CD4-positive, alpha-beta T cell (primary cell): ENCODE measurements at regions not wholly inside any gene's neighbourhood (a gene's known extent, or its start where the extent isn't known, plus 50 kb on each side); places are given as distances from the start of the nearest gene placed in this dataset.

Experiments
- ATAC-seq: fragments of 200-7000 bp; cut with Tn5 transposase; one replicate; pipeline ENCODE4 v1.10.0; 2022; ENCODE audit warnings: mild to moderate bottlenecking; ENCODE audit not compliant: poor library complexity
- CTCF ChIA-PET: fragments of 350-600 bp; sonication (Branson Sonifier 250); formaldehyde crosslinking; loops from one replicate; lab custom pipeline; 2021; ENCODE audit warnings: antibody characterized with exemption, inconsistent platforms; lab: Charles Lee
- POLR2A ChIA-PET: fragments of 350-600 bp; sonication (Branson Sonifier 250); formaldehyde crosslinking; loops from one replicate; lab custom pipeline; 2021; ENCODE audit warnings: antibody characterized with exemption, inconsistent platforms; lab: Charles Lee
- DNase-seq, 14 experiments: peaks; one replicate each; pipeline ENCODE4 v3.0.0-alpha.2; 2013 to 2020; ENCODE audit warnings: mixed read lengths in 2 of 14
- H3K27ac ChIP-seq, 2 donors: one replicate each; pipeline versions ENCODE4 v1.5.1 to v1.7.0; 2013; ENCODE audit warnings: low read length in 2 of 2, low read depth in 1 of 2, mild to moderate bottlenecking in 1 of 2
- H3K27me3 ChIP-seq, 2 experiments: 1 replicate in 1 of 2; 2 replicates in 1 of 2; pipeline versions ENCODE4 v1.6.1 to v1.7.0; 2013; ENCODE audit warnings: low read length in 2 of 2, control low read depth in 1 of 2, mild to moderate bottlenecking in 1 of 2, moderate library complexity in 1 of 2; ENCODE audit not compliant: insufficient read depth in 2 of 2, control insufficient read depth in 1 of 2
- H3K36me3 ChIP-seq: one replicate; pipeline ENCODE4 v1.6.1; 2013; ENCODE audit warnings: low read length, control low read depth; ENCODE audit not compliant: insufficient read depth
- H3K4me1 ChIP-seq: one replicate; pipeline ENCODE4 v1.6.1; 2013; ENCODE audit warnings: low read length, control low read depth; ENCODE audit not compliant: insufficient read depth
- H3K4me3 ChIP-seq: one replicate; pipeline ENCODE4 v1.5.1; 2013; ENCODE audit warnings: mild to moderate bottlenecking, low read length, moderate library complexity
- H3K9me3 ChIP-seq, 2 experiments: 1 replicate in 1 of 2; 2 replicates in 1 of 2; pipeline versions ENCODE4 v1.6.1 to v1.7.0; 2013; ENCODE audit warnings: low read length in 2 of 2, mild to moderate bottlenecking in 2 of 2, control low read depth in 1 of 2, moderate library complexity in 1 of 2; ENCODE audit not compliant: control insufficient read depth in 1 of 2, insufficient read depth in 1 of 2
- H3K27ac Mint-ChIP-seq: one replicate; pipeline ENCODE4 v1.8.0; 2020; ENCODE audit warnings: mixed read lengths
- H3K27me3 Mint-ChIP-seq: one replicate; pipeline ENCODE4 v1.8.0; 2021; ENCODE audit warnings: mixed read lengths
- H3K36me3 Mint-ChIP-seq: one replicate; pipeline ENCODE4 v1.8.0; 2021; ENCODE audit warnings: low read depth, mixed read lengths
- H3K4me1 Mint-ChIP-seq: one replicate; pipeline ENCODE4 v1.8.0; 2021; ENCODE audit warnings: low read depth, mixed read lengths
- H3K4me3 Mint-ChIP-seq: one replicate; pipeline ENCODE4 v1.8.0; 2020; ENCODE audit warnings: mild to moderate bottlenecking, mixed read lengths
- H3K9me3 Mint-ChIP-seq: one replicate; pipeline ENCODE4 v1.8.0; 2020; ENCODE audit warnings: mixed read lengths
- CTCF ChIP-seq: fragments of 200-600 bp; IDR thresholded peaks from one replicate; pipeline ENCODE4 v1.8.0; 2022; ENCODE audit warnings: antibody characterized with exemption, mild to moderate bottlenecking
- intact Hi-C, 2 experiments: fragments of 100-400 bp; cut with DNase I in 1 of 2; cut with micrococcal nuclease in 1 of 2; formaldehyde crosslinking; loops; one replicate each; pipeline versions ENCODE4 v1.15.1 to v1.9.0; 2023 to 2025; cut with DNase I, micrococcal nuclease

- Histone ChIP-seq H3K27ac (peak overlapping the region in 1 of 2 donors; percentile 55), H3K4me1 (peaks cover 69% of the 10 kb centered on the region), H3K9me3 (no peaks in the 10 kb centered on the region), H3K27me3 (no peaks in the 10 kb centered on the region), H3K36me3 (peaks cover 7% of the 10 kb centered on the region), H3K4me3 (no peak overlapping the region)
- no peak overlapping the region for H3K4me3 Mint-ChIP-seq
- no peaks in the 10 kb centered on the region for H3K9me3 Mint-ChIP-seq
- ChIA-PET POLR2A (no interaction called here), CTCF (no interaction called here)
- TF ChIP-seq CTCF = no peak
- H3K36me3 Mint-ChIP-seq = peaks cover 4% of the 10 kb centered on the region
- peak overlapping the region; percentile 14 for H3K27ac Mint-ChIP-seq
- H3K27me3 Mint-ChIP-seq = no peaks in the 10 kb centered on the region
- DNase-seq (no peak), ATAC-seq (no peak)
- H3K4me1 Mint-ChIP-seq = peaks cover 58% of the 10 kb centered on the region
- intact Hi-C loops = no loop called here
These were observed 69.0 kb upstream of the NPAS1 start for GRCh38 chr19:46950526-46951170.

GRCh38 chr19:46951171-46951986 is 68.3 kb upstream of the NPAS1 start:
- Mint-ChIP-seq H3K27ac (peak overlapping the region; percentile 14), H3K9me3 (no peaks in the 10 kb centered on the region), H3K27me3 (no peaks in the 10 kb centered on the region), H3K4me3 (no peak overlapping the region), H3K36me3 (no peaks in the 10 kb centered on the region), H3K4me1 (peaks cover 59% of the 10 kb centered on the region)
- Histone ChIP-seq H3K36me3 (no peaks in the 10 kb centered on the region), H3K4me3 (no peak overlapping the region), H3K27me3 (no peaks in the 10 kb centered on the region), H3K27ac (peak overlapping the region in 1 of 2 donors; percentile 55), H3K4me1 (peaks cover 69% of the 10 kb centered on the region), H3K9me3 (no peaks in the 10 kb centered on the region)
- intact Hi-C loops = no loop called here
- no peak for TF ChIP-seq CTCF
- DNase-seq (peak in 3 of 14 experiments; percentile 23 to 55 (median 43)), ATAC-seq (no peak)
- ChIA-PET CTCF (no interaction called here), POLR2A (no interaction called here)

- no peaks in the 10 kb centered on the region for H3K36me3 Mint-ChIP-seq
- peak overlapping the region; percentile 90 for H3K27ac Mint-ChIP-seq
- H3K4me3 ChIP-seq = no peak overlapping the region
- H3K4me1 Mint-ChIP-seq = peaks cover 68% of the 10 kb centered on the region
- H3K27ac ChIP-seq = peak overlapping the region in 1 of 2 donors; percentile 73
- H3K27me3 Mint-ChIP-seq = no peaks in the 10 kb centered on the region
- H3K9me3 Mint-ChIP-seq = no peaks in the 10 kb centered on the region
- no peaks in the 10 kb centered on the region for H3K36me3 ChIP-seq
- peaks cover 77% of the 10 kb centered on the region for H3K4me1 ChIP-seq
- no peaks in the 10 kb centered on the region for H3K9me3 ChIP-seq
- no peak for DNase-seq
- POLR2A ChIA-PET = interaction anchor here (3.0 kb wide), 1 partner anchor 16 kb away, joined by 20 read pairs; no protein-coding TSS in a partner anchor
- CTCF ChIA-PET = no interaction called here
- H3K27me3 ChIP-seq = no peaks in the 10 kb centered on the region
- peak overlapping the region; percentile 17 for H3K4me3 Mint-ChIP-seq
- intact Hi-C loops = no loop called here
- ATAC-seq = no peak
- TF ChIP-seq CTCF = no peak
These were observed 66.8 kb upstream of the NPAS1 start for GRCh38 chr19:46952874-46953273.
